Liver (tissue), 7 donors: ENCODE measurements at regions not wholly inside any gene's neighbourhood (a gene's known extent, or its start where the extent isn't known, plus 50 kb on each side); places are given as distances from the start of the nearest gene placed in this dataset.

Experiments
- DNase-seq: peaks from one replicate; pipeline ENCODE4 v3.0.0-alpha.2; 2017; ENCODE audit warnings: low spot score
- H3K27ac ChIP-seq, 2 donors: one replicate each; pipeline ENCODE4 v1.7.0; 2013; ENCODE audit warnings: inconsistent platforms in 2 of 2, low read length in 2 of 2, control low read depth in 1 of 2, low read depth in 1 of 2, mild to moderate bottlenecking in 1 of 2
- H3K27me3 ChIP-seq, 4 donors: one replicate each; pipeline versions ENCODE4 v1.6.1 to v1.7.0; 2013; ENCODE audit warnings: low read length in 3 of 4, inconsistent platforms in 1 of 4, mild to moderate bottlenecking in 1 of 4, moderate library complexity in 1 of 4; ENCODE audit not compliant: control insufficient read depth in 4 of 4, insufficient read depth in 4 of 4
- H3K36me3 ChIP-seq, 4 donors: one replicate each; pipeline versions ENCODE4 v1.6.1 to v1.7.0; 2013; ENCODE audit warnings: low read length in 3 of 4, mild to moderate bottlenecking in 3 of 4, low read depth in 1 of 4, moderate library complexity in 1 of 4; ENCODE audit not compliant: control insufficient read depth in 4 of 4, insufficient read depth in 3 of 4
- H3K4me1 ChIP-seq, 4 donors: one replicate each; pipeline versions ENCODE4 v1.6.1 to v1.7.0; 2013; ENCODE audit warnings: low read length in 3 of 4, mild to moderate bottlenecking in 3 of 4, moderate library complexity in 1 of 4; ENCODE audit not compliant: control insufficient read depth in 4 of 4, insufficient read depth in 4 of 4
- H3K4me3 ChIP-seq, 3 donors: one replicate each; pipeline versions ENCODE4 v1.6.1 to v1.7.0; 2013; ENCODE audit warnings: low read length in 3 of 3, control low read depth in 1 of 3, low read depth in 1 of 3, mild to moderate bottlenecking in 1 of 3
- H3K9ac ChIP-seq, 2 donors: one replicate each; pipeline ENCODE4 v1.7.0; 2013; ENCODE audit warnings: low read length in 2 of 2, mild to moderate bottlenecking in 2 of 2, moderate library complexity in 2 of 2, control low read depth in 1 of 2, low read depth in 1 of 2
- H3K9me3 ChIP-seq, 4 donors: one replicate each; pipeline versions ENCODE4 v1.6.1 to v1.7.0; 2013; ENCODE audit warnings: low read length in 3 of 4; ENCODE audit not compliant: control insufficient read depth in 4 of 4
- ATF3 ChIP-seq: IDR thresholded peaks from 2 replicates; pipeline ENCODE4 v1.6.1; 2016; ENCODE audit warnings: antibody characterized with exemption
- FOXA2 ChIP-seq: IDR thresholded peaks from 2 replicates; pipeline ENCODE4 v1.6.1; 2016; ENCODE audit warnings: antibody characterized with exemption
- HNF4A ChIP-seq, 2 donors: conservative IDR thresholded peaks; 2 replicates each; pipeline ENCODE4 v1.6.1; 2016; ENCODE audit warnings: antibody characterized with exemption in 2 of 2, mild to moderate bottlenecking in 2 of 2
- HNF4G ChIP-seq: IDR thresholded peaks from 2 replicates; pipeline ENCODE4 v1.6.1; 2016; ENCODE audit warnings: antibody characterized with exemption
- JUND ChIP-seq, 2 donors: IDR thresholded peaks; 2 replicates each; pipeline ENCODE4 v1.6.1; 2016; ENCODE audit warnings: antibody characterized with exemption in 2 of 2
- MAX ChIP-seq: IDR thresholded peaks from 2 replicates; pipeline ENCODE4 v1.6.1; 2016; ENCODE audit warnings: antibody characterized with exemption
- RAD21 ChIP-seq, 2 donors: IDR thresholded peaks; 2 replicates each; pipeline ENCODE4 v1.6.1; 2016; ENCODE audit warnings: antibody characterized with exemption in 2 of 2, mild to moderate bottlenecking in 2 of 2
- REST ChIP-seq: IDR thresholded peaks from 2 replicates; pipeline ENCODE4 v1.6.1; 2016; ENCODE audit warnings: antibody characterized with exemption, mild to moderate bottlenecking
- SP1 ChIP-seq: IDR thresholded peaks from 2 replicates; pipeline ENCODE4 v1.6.1; 2018; ENCODE audit warnings: antibody characterized with exemption, mild to moderate bottlenecking
- TAF1 ChIP-seq: conservative IDR thresholded peaks from 2 replicates; pipeline ENCODE4 v1.6.1; 2016; ENCODE audit warnings: antibody characterized with exemption, mild to moderate bottlenecking
- YY1 ChIP-seq: IDR thresholded peaks from 2 replicates; pipeline ENCODE4 v1.6.1; 2016; ENCODE audit warnings: antibody characterized with exemption, mild to moderate bottlenecking
- WGBS: extraction: QIAGEN DNeasy Blood & Tissue Kit; methylation state at CpG from one replicate; pipeline ENCODE4 v1.1.7; 2013; 5-methylcytosine and 5-hydroxymethylcytosine counted together
- donor health status: healthy.
- donor health status: healthy.
- donor health status: healthy.
- donor health status: healthy.

- H3K4me1 ChIP-seq: no peaks in the 10 kb centered on the region
- no peak overlapping the region for H3K4me3 ChIP-seq
- no peaks in the 10 kb centered on the region for H3K27me3 ChIP-seq
- TF ChIP-seq YY1 (no peak), FOXA2 (no peak), ATF3 (no peak)
- DNase-seq: no peak
- H3K9ac ChIP-seq: no peak overlapping the region
- H3K27ac ChIP-seq: no peak overlapping the region
- no peaks in the 10 kb centered on the region for H3K36me3 ChIP-seq
- WGBS: 92% methylated on average over 4 of the region's 4 CpGs
- no peaks in the 10 kb centered on the region for H3K9me3 ChIP-seq
These were observed 196.1 kb upstream of the FLRT2 start for GRCh38 chr14:85333841-85334240.

GRCh38 chr14:85334316-85334715, 195.6 kb upstream of the FLRT2 start:
- Histone ChIP-seq H3K9me3 (no peaks in the 10 kb centered on the region), H3K4me3 (no peak overlapping the region), H3K4me1 (no peaks in the 10 kb centered on the region), H3K27ac (no peak overlapping the region), H3K27me3 (no peaks in the 10 kb centered on the region), H3K36me3 (no peaks in the 10 kb centered on the region), H3K9ac (no peak overlapping the region)
- WGBS: 83% methylated on average over 3 of the region's 3 CpGs
- TF ChIP-seq TAF1: no peak
- no peak for TF ChIP-seq RAD21 (IDR thresholded peaks at IDR 0.05)
- TF ChIP-seq MAX: no peak
- TF ChIP-seq YY1: no peak
- no peak for TF ChIP-seq JUND (IDR thresholded peaks at IDR 0.05)
- TF ChIP-seq SP1: no peak
- TF ChIP-seq REST: no peak
- TF ChIP-seq HNF4A (conservative IDR thresholded peaks at IDR 0.05): no peak
- TF ChIP-seq ATF3: no peak
- TF ChIP-seq HNF4G: no peak
- no peak for TF ChIP-seq FOXA2
- DNase-seq: no peak

GRCh38 chr14:85336257-85336656, 193.7 kb upstream of the FLRT2 start:
- Histone ChIP-seq H3K4me1 (no peaks in the 10 kb centered on the region), H3K27ac (no peak overlapping the region), H3K36me3 (no peaks in the 10 kb centered on the region), H3K9ac (no peak overlapping the region), H3K27me3 (no peaks in the 10 kb centered on the region), H3K4me3 (no peak overlapping the region), H3K9me3 (no peaks in the 10 kb centered on the region)
- WGBS: 95% methylated on average over 1 of the region's 1 CpG
- DNase-seq: no peak
- TF ChIP-seq MAX (no peak), YY1 (no peak)
